Left forelimb (tissue), 1 donor: ENCODE measurements at regions not wholly inside any gene's neighbourhood (a gene's known extent, or its start where the extent isn't known, plus 50 kb on each side); places are given as distances from the start of the nearest gene placed in this dataset.

Experiments used
- DNase-seq: peaks from one replicate; pipeline ENCODE4 v3.0.0-alpha.2; 2018; ENCODE audit warnings: low spot score

GRCh38 chr3:64311424-64312061 lies 86.3 kb upstream of the PRICKLE2 start:
- no peak for DNase-seq

- DNase-seq: no peak
Observed at GRCh38 chr3:64308931-64309330, 83.7 kb upstream of the PRICKLE2 start.

- DNase-seq: no peak
Observed at GRCh38 chr3:64306745-64307144, 81.5 kb upstream of the PRICKLE2 start.

GRCh38 chr3:64305731-64306130 lies 80.5 kb upstream of the PRICKLE2 start:
- no peak for DNase-seq

GRCh38 chr3:64304828-64305410 lies 79.7 kb upstream of the PRICKLE2 start:
- DNase-seq: no peak

GRCh38 chr3:64303881-64304280 lies 78.6 kb upstream of the PRICKLE2 start:
- no peak for DNase-seq

- no peak for DNase-seq
Observed at GRCh38 chr3:64303401-64303800, 78.1 kb upstream of the PRICKLE2 start.

GRCh38 chr3:64301476-64301875 lies 76.2 kb upstream of the PRICKLE2 start:
- DNase-seq: no peak

GRCh38 chr3:64300790-64301423 lies 75.6 kb upstream of the PRICKLE2 start:
- no peak for DNase-seq

GRCh38 chr3:64299206-64299605 lies 73.9 kb upstream of the PRICKLE2 start:
- no peak for DNase-seq

GRCh38 chr3:64297563-64297962 lies 72.3 kb upstream of the PRICKLE2 start:
- no peak for DNase-seq

- no peak for DNase-seq
Observed at GRCh38 chr3:64295594-64295993, 70.3 kb upstream of the PRICKLE2 start.

GRCh38 chr3:64294771-64295170 lies 69.5 kb upstream of the PRICKLE2 start:
- no peak for DNase-seq

- no peak for DNase-seq
Observed at GRCh38 chr3:64293121-64293520, 67.9 kb upstream of the PRICKLE2 start.

GRCh38 chr3:64291956-64292355 lies 66.7 kb upstream of the PRICKLE2 start:
- no peak for DNase-seq

GRCh38 chr3:64291345-64291744 lies 66.1 kb upstream of the PRICKLE2 start:
- DNase-seq: no peak

- no peak for DNase-seq
Observed at GRCh38 chr3:64290864-64291263, 65.6 kb upstream of the PRICKLE2 start.

GRCh38 chr3:64290161-64290560 lies 64.9 kb upstream of the PRICKLE2 start:
- DNase-seq: no peak

- DNase-seq: no peak
Observed at GRCh38 chr3:64289622-64290021, 64.4 kb upstream of the PRICKLE2 start.

GRCh38 chr3:64278625-64279024 lies 53.4 kb upstream of the PRICKLE2 start:
- no peak for DNase-seq

- DNase-seq: no peak
Observed at GRCh38 chr3:64276131-64276530, 50.9 kb upstream of the PRICKLE2 start.
